T-helper 9 cell (primary cell): ENCODE measurements at regions not wholly inside any gene's neighbourhood (a gene's known extent, or its start where the extent isn't known, plus 50 kb on each side); places are given as distances from the start of the nearest gene placed in this dataset.

Experiments
- DNase-seq: peaks from one replicate; pipeline ENCODE4 v3.0.0-alpha.2; 2020

DNA sequence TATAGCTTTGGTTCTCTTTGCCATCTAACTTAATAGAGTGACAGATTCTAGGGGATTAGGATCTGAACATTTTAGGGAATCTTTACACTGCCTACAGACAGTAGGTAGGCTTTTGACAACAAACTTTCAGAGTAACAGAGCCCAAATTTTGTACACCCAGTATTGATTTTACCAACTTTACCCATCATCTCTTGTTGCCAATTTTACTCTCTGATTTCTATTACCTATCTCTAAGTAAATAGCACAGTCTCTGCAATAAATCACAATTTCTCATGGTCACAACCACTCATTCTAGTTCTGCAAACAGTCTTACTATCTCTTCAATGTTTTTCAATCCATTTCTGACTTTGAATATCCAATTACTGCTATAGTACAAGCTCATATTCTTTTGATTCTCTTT, 1097.6 kb upstream of the PHF14 start:
- DNase-seq = no peak

DNA sequence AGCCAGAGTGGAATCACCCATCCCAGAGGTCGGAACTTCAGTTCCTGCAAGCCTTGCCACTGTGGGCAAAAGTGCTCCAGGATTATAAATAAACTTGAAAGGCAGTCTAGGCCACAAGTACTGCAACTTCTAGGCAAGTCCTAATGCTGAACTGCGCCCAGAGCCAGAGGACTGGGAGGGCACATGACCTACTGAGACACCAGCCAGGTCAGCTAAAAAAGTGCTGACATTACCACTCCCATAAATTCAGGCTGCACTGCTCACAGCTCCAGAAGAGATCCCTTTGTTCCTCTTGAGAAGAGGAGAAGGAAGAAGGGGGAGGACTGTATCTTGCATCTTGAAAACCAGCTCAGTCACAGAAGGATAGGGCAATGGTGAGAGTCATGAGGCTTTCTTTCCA, 1084.1 kb upstream of the PHF14 start:
- no peak for DNase-seq

DNA sequence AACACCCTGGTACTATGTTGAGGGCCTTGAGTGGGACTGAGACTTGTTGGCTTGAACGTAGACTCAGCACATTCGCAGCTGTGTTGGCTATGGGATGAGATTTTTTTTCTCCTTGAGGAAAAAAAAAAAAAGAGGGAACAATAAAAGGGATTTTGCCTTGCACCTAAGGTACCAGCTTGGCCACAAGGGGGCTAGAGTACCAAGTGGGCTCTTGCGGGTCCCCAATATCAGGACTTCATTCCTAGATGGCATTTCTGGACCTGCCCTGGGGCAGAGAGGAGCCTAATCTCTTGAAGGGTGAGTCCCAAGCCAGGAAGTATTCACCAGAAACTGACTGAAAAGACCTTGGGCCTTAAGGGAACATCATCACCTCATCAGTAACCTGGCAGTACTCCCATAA, 1083.6 kb upstream of the PHF14 start:
- no peak for DNase-seq

DNA sequence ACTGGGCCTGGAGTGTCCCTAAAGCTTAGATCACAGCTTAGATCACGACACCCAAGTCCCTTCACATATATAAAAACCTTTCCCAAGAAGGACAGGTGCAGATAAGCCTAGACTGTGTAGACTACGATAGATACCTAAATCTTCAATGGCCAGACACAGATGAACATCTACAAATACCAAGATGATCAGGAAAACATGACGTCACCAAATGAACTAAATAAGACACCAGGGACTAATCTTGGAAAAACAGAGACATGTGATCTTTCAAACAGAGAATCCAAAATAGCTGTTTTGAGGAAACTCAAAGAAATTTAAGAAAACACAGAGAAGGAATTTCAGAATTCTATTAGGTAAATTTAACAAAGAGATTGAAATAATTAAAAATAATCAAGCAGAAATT, 1082.6 kb upstream of the PHF14 start:
- no peak for DNase-seq

DNA sequence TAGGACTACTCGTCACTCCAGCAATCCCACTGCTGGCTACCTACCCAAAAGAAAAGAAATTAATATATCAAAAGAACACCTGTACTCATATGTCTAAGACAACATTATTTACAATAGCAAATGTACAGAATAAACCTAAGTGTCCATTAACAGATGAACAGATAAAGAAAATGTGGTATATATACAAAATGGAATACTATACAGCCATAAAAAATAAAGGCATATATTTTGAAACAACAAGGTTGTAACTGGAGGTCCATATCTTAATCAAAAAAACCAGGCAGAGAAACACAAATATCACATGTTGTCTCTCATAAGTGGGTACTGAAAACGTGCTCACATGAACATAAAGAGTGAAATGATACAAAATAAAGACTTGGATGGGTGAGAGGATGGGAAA, 1073.3 kb upstream of the PHF14 start:
- DNase-seq = no peak

DNA sequence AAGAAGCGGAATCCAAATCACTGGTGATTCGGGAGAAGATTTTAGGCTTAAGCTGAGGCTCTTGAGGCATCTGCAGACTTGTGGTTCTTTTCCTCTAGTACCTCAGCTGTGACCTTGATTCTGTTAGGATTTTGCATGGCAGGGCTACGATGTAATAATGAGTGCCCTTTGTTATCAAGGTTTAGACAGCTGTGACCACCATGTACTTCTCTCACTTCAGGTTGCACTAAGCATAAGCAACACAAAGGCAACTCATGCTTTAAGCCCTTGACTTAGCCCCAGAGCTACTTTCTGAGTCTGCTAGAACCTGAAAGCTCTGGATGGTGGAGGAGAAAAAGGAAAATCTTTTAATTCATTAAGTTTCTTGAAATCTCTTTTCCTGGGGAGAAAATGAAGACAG, 1052.3 kb upstream of the PHF14 start:
- DNase-seq = no peak

DNA sequence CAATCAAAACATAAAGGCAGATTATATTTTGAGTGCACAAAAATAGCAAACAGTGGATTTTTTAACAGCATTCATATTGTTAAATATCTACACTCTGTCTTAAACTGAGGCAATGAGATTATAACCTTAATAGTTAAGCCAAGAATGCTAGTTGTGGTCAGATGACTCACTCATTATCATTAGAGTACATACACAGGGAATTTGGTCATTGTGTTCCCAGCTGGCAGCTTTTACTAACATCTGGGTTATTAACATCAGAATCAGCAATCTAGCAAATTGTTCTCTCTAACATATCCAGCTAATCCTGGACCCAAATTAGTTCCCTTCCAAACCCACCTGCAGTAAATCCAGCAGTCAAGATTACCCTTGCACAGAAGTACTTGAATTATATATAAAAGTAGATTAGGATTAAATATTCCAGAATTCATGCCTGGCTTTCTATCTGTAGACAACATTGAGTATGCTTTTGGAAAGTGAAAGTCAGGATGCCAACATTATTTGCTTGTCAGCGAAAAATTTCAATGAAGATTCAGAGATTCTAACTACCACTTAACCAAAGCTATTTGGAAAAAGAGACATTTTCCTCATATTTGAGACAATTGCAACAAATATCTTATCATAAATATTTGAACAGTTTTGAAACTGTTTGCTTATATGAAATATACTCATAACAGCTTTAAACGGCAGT, 1035.6 kb upstream of the PHF14 start:
- DNase-seq = no peak

DNA sequence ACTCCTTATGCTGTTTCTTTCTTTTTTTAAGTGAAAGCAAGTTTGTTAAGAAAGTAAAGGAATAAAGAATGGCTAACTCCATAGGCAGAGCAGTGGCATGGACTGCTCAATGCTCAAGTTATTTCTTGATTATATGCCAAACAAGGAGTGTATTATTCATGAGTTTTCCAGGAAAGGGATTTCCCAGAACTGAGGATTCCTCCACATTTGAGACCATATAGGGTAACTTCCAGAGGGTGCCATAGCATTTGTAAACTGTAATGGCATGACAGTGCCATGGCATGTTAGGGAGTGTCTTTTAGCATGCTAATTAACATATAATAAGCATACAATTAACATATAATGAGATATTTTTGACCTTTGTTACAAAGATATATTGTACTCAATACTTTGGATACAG, 1034.5 kb upstream of the PHF14 start:
- no peak for DNase-seq

DNA sequence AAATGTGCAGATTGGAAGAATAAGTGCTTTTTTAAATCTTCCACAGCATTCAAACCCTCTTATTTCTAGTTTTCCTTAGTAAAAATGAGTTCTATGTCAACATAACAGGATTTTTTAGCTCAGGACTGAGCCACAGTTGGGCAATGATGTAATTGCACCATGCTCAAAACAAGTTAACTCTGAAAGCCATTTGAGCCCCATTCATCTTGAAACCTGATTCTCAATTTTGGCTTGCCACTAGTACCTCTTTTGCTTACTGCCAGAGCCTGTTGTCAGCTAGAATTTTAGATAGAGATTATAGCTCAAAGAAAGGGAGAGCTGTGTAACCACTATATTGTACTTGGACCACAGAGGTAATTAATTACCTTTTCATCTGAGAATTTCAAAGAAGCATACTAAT, 1028.5 kb upstream of the PHF14 start:
- DNase-seq = no peak

DNA sequence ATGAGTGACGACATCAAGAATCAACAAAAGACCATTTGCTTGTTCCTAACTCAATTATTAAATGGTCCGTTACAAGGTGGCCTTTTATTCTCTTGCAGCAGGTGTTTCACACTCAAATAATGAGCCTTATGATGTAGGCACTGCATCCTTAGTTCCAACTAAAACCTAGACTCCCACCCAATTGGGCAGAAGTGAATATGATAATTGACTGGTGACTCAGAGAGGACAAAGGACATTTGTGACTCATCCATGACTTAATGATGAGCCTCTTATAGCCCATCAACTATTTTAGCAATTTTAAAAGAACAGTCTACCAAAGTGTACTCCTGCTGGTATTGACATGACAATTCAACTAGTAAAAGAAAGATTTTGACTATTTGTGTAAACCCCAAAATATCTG, 1027.8 kb upstream of the PHF14 start:
- DNase-seq = no peak

DNA sequence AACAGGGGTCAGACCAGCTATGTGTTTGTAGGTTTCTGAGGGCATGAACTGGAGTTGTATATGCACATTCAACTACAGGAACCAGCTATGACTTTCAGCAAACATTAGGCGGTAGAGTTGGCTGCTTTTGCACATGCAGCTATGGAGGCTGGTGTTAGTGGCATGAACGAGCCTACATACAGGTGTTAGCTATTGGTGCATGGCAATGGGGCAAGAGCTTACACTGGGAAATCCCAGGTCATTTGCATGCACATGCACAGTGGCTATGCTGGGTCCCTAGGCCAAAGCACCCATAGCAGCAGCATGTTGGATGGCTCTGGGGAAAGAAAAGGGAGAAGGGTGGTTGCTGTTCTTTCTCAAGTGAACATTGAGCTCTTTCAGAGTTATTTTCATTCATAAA, 1018.5 kb upstream of the PHF14 start:
- DNase-seq = no peak

DNA sequence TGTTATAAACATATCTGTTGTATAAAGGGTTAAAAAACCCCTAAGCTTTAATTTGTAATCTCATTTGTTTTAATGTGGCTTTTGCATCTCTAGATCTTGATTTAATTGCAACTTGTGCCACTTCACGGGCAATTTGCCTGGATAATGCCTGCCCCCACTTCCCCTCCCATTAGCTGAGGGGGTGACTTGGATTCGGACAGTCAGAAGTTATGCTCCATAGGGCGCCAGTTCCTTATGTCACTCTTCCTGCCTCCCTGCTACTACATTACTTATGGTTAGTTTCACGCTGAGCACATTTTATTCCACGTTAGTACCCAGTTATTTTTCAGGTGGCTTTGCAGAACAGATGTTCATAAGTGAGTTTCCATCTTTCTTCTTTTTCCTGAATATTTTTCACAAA, 1015.2 kb upstream of the PHF14 start:
- DNase-seq = no peak

DNA sequence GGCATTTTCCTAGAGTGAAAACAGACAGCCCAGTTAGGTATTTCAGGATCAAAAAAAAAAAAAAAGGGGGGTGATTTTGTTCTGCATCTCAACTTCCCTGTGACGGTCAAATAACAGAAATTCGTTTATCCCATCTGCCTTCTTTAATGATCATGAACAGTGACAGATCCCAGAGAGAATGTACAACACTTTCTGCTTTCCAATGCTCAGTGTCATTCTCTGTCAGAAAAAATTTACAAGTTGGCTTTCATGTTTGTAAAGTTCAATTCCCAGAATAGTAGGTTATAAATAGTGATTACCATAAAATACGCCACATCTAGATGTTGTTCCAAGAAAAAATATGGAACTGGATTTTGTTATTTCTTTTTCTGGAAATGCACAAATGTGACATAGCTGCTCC, 1013.2 kb upstream of the PHF14 start:
- DNase-seq = no peak

DNA sequence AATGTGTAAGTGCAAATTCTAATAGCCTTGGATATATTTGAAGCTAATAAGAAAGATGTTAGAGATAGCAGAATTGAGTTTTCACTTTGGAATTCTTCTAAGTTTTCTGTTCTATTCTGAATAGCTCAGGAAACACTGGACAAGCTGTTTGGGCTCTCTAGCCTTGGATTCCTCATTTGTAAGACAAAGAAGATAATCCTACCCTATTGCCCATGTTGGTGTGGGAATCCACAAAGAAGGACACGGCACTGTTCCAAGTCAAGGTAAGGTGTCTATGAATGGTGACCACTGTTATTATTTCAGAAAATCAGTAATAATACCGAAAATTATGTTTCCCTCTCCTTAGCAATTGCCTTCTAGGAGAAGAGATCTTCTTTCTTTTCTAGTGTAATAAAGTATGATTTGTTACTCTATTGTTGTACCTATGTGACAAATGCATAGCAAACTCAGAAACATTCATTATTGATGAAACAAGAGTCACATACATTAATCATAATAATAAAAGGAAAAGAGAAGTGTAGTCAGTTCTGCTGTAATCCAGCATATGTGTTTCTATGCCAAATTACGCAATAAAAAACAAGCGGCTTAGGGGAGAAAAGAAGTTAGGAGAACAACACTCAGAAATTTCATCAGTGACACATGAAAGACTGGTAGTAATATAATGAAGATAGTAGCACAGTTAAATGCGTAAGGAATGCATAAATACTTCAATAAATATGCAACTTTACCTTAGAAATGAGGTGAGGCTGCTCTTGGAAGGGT, 1012.3 kb upstream of the PHF14 start:
- DNase-seq = no peak

DNA sequence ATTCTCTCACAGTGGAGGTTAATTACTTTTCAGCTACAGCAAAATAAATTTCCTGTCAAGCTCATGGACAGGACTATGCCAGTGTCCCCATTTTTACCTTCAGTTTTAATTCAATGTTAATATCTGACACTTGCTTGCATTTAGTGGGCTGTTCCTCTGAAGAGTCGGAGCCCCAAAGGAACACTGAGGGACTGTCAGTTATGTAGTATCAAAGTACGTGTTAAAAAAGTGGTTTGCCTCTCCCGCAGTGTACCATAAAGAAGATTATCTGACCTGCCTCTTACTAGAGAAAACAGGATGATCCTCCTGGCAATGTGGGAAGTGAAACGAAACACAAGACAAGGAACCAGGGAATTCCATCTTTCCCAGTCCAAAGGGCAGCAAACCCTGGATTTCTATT, 1010.9 kb upstream of the PHF14 start:
- DNase-seq = no peak

DNA sequence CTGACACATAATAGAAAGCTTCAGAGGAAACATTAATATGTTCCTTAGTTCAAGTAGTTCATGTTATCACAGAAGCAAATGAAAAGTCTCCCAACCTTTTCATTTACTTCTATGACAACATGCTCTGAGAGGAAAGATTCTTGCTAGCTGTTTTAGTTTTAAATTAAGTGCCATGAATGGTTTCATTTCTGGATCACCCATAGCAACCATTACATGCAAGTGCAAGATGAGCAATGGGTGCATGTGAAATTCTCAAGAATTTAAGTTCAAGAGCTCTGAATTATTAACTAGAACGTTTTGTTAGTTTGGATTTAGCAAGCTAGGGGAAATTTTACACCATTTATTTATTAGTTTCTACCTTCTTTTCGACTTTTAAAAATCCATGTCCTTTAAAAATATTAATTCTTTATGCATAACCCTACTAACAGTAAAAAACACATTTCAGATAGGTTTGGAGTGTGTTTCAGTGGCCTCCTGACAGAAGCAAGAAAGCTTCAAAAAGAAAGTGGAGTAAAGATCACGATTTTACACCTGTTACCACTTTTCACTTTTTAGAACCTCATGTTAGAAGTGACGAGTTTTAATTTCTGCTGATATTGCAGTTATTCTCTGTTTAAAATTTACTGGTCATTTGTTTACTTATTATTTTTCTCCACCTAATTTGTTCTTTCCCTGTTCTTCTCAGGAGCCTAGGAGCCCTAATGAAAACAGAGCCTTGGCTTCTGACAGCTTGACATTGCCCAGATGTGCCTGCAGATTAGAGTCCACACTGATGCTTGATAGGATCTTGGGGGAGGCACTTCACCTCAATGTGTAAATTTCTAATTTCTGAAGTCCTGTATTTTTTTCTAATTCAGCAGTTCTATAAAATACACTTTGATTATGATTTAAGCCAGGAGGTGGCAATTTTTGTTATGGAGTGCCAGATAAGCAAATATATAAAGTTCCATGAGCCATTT, 995.3 kb upstream of the PHF14 start:
- DNase-seq = no peak

DNA sequence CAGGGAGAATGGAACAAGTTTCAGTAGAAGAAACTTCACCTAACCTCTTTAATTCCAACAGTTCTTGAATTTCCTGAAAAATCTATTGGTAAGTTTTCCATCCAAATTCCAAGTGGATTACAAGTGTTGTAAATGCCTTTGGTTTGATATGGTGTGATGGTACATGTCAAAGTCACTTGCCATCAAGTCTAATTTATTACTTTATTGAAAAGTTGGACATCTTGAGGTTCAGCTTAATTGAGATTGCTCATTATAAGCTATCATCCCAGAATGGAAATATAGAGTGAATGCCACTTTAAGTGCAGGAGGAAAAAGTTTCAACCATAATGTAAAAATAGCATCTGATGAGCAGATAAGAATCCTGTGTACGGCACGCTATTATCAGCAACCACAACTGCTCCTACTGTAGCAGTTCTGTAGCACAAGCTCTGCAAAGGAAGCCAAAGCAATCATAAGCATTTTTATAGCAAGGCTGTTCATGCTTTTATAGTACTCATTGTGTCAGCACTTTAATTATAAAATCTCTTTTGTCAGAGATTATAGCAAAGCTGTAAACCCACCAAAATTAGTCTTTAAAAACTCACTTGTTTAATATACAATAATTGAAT, 991.8 kb upstream of the PHF14 start:
- no peak for DNase-seq

DNA sequence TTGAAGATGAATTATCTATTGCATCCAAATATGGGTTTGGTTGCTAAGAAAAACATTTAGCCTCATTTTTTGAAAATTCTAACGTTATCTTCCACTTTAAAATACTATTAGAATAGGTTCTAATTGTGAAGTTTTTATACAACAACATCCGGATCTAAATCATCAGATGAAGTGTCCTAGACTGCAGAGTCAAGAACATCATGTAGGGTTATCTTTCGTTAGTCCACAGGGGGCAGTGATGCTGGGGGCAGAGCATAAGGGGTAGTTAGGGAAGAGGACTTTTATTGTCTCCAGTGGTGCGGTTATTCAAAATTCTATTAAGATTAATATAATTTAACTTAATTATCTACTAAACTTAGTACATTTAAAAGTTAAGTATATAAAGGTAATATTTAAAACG, 990.6 kb upstream of the PHF14 start:
- no peak for DNase-seq

DNA sequence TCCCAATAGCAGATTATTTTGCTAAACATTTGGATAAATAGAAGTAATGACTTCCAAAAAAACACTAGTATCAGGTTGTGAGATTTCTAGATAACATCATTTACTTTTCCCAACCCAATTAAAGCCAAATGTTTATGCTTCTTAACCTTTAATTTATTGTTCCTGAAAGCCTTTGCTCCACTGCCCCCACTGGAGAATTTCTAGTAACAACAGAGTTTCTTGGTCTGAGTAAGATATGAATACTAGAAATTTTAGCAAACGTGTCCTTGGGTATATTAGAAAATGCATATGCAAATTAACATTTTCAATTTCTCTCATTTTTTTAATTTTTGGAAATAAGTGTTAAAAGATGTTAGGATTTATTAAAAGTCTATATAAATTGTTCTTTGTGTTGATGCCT, 958.0 kb upstream of the PHF14 start:
- DNase-seq = no peak

DNA sequence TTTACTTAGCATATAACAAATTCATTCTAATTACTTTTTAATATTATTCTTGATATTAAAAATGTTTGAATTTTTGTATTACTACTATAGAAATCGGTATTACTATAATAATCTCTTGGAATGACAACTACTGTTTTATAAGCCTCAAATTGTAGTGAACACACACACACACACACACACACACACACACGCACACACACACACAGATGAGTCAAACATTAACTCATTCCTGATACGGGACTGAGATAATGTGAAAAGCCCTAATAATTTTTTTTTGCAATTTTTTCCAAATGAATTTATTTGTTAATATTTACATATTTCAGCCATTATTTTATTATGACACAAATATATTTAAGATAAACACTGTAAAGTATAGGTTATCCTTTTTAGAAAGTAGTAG, 951.2 kb upstream of the PHF14 start:
- DNase-seq = no peak

DNA sequence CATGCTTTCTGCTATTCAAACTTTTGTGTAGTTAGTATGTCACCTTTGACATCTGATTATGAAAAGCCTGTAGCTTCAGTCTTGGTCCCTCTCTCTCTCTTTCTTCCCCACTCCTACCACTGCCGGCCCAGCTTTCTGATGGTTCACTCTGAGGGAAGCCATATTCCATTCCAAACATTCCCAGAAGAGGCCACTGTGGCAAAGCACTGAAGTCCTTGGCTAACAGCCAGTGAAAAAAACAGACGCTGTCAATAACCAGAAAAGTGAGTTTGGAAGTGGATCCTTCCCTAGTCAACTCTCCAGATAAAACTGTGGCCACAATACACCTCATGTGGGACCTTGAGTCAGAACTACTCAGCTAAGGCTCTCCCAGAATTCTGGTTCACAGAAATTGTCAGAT, 950.7 kb upstream of the PHF14 start:
- no peak for DNase-seq

DNA sequence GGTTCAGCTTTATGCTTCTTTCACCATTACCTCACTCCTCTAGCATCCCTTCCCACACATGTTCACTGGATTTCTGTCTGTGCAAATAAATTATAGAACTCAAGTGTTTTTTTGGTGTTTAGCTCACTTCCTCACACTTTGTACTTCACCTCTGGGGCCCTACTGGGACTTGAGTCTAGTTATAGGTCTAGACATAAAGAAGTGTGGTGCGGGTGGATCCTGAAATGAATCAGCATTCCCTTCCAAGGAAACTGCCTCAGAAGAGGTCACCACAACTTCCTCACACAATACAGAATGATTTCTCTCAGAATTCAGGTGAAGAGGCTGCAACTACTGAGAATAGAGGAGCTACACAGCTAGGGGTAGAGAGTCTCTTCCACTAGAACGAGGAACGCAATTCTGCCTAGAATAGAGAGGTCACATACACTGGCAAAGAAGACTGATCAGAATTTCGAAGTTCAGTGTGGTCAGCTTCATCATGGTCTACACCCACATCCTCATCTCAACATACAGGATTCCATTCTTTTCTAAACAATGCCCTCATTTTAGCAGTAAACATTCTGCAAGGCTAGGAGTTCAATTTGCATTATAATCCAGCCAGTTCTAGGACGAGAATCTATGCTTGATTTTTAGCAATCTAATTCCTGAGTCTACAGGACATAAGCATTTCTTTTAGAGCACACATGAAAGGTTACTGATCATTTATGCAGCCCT, 938.7 kb upstream of the PHF14 start:
- no peak for DNase-seq

DNA sequence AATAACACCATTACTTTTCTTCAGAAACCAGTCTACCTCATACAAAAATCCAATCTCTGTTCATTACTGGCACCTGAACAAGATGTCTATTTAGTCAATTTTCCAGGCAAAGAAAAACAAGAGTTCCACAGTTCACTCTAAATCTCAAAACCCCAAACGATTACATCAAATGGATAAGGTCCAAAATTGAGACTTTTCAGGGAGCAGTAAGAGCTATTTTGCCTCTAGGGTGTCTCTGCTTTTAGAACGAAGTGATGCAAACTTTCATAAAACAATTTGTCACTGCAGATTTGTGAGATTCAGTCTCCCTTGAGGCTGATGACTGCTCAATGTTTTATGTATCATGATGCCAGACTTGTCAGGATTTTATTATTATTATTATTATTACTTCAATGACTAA, 937.0 kb upstream of the PHF14 start:
- DNase-seq = no peak
